NCI-H2227 treated with DMSO at 0.1 percent for 48 hours (cell line): ENCODE measurements at regions not wholly inside any gene's neighbourhood (a gene's known extent, or its start where the extent isn't known, plus 50 kb on each side); places are given as distances from the start of the nearest gene placed in this dataset.

Experiments used
- DNase-seq: peaks from one replicate; lab custom pipeline; 2025; lab: John Stamatoyannopoulos, UW

DNA sequence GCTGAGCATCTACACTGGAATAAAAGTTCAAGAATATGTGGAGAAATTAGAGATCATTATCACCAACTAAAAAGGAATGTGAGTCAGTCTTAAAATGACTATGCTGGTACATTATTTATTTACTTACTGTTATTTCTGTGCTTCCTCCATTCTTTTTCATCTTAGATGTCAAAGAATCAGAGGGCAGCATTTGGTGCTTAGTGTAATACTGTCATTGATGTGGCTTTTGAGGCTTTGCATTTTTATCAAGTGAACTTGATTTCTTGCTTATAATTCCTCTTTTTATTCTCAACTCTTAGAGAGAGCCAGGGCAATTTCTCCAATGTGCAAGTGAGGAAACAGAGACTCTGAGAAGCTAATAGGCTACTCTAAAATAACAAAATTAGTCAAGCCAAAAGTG, 163.7 kb upstream of the TRPC7 start:
- no peak for DNase-seq

DNA sequence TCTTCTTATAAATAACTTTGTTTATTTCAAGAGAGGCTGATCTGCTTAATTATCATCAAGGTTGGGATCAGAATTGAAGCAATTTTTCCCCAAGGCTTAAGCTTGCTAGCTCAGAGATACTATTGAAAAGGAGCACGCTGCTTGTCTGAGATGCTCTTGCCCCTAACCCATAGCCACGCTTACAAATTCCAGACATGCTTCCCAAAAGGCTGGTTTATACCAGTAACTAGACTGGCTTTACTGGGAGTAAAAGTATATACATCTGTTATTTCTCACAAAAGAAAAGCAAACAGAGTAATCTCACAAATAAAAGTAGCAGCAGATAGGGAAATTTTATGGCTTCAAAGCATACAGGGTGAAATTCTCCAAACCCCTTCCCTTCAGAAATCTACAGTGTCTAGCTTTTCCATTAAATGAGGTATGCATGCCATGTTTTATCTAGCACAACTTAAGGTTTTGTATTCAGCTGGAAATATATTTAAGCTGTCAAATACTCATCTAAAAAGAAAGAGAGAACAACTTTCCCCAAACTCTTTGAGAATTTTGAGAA, 163.2 kb upstream of the TRPC7 start:
- DNase-seq = no peak

DNA sequence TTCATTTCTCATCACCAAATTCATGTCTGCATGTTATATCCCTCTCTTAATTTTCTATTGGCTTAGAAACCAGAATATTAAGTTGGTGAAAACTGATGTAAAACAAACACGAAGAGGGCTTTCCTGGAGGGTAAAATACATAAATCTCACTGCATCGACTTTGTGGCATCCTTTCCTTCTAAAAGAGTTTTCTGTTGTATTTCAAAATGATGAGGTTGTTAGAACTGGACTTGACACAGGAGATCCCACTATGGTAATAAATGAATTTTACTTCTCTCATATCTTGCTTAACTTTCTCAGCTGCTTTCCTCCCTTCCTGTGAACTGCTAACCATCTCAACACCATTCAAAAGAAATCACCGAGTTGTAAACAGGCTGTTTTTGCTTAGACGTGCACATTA, 162.0 kb upstream of the TRPC7 start:
- no peak for DNase-seq

DNA sequence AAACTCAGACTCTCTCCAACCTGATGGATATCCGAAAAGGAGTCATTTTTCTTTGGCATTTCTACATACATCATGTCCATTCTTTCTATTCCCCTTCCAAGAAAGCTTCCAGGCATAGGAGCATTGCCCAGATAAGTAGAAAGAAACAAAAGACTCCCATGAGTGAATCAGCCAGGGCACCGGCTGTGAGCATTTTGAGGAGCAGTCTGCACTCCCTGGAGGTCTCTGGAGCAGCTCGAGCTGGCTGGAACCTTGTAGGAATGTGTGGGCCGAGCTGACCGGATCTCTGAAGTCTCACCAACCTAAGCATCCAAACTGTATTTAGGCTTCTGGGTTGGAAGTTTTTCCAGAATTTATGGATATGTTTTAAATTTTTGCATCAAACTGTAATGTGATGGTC, 161.4 kb upstream of the TRPC7 start:
- no peak for DNase-seq

DNA sequence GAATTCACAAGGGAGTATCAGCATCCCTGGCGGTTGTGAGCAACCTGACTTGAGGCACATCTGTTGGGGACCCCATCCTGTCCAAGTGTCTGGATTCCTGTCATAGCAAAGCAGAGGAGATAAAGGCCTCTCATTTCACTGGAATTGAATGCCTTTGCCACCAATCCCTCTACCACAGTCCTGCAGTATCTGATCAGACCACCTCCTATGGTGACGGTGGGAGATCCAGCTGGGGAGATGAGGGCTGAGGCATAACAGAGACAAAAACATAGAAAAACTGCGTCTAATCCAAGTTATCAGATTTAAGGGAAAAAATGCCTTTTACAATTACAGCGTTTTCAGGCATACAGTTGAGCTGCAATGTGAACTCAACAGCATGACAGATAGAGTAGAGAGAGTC, 160.7 kb upstream of the TRPC7 start:
- no peak for DNase-seq

DNA sequence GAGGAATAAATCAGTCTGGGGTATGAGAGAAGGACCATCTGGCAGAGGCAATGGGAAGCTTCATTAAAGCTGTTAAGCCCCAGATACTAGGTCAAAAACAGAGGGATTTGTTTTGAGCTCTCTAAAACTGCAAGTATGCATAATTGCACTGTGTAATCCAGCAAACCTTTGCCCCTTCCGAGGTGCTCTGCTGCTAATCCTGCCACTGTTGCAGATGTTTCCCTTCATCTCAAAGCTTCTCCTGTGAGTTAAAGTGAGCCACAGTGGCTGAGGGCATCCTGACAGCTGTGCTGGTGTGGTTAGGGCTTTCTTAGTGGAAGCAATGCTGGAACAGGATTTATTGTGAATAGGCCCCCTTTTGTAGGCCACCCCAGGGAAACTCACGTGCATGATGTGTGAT, 160.3 kb upstream of the TRPC7 start:
- DNase-seq = no peak

DNA sequence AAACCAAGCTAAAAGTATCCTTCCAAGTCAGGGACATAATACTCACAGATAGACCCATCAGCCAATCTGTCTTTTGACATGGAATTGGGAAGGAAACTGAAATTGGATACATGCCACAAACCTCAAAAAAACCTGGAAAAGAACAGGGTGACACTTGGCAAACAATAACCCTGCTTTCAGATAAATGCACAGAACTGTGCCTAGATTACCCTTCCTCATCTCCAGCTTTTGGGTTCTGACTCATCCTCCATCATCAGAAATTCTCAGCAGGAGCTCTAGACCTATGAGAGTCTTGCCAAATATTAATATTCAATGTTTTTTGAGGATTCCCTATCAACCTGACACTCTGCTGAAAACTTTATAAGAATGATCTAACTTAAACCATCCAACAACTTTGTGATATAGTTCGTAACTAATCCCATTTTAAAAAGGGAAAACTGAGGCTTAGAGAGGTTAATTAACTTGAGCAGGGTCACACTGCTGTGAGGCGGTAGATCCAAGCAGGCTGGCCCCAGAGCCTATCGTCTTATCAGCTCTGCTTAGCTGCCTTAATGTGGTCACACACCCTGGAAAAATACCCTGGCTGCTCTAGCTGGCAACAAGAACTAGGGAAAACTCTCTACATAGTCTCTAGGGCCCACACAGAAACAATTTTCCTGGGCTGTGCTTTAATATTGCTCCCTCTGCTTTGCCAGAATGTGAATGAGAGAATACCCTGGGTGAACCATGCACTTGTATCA, 157.0 kb upstream of the TRPC7 start:
- DNase-seq = no peak

DNA sequence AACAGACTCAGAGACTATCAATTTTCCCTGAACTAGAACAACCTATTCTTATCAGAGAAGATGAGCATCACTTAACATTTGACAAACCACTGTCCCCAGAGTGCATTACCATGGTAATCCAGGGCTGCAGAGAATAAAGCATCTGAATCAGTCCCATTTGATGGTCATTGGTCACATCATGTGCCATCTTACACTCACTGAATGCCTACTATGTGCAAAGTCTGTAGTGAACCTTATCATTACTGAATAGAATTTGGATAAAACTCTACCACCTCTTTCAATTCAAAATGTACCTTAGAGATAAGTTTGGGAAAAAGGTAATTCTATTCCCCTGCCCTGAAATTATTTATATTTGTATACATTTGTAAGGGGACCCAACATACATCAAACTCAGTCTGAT, 156.4 kb upstream of the TRPC7 start:
- DNase-seq = no peak

DNA sequence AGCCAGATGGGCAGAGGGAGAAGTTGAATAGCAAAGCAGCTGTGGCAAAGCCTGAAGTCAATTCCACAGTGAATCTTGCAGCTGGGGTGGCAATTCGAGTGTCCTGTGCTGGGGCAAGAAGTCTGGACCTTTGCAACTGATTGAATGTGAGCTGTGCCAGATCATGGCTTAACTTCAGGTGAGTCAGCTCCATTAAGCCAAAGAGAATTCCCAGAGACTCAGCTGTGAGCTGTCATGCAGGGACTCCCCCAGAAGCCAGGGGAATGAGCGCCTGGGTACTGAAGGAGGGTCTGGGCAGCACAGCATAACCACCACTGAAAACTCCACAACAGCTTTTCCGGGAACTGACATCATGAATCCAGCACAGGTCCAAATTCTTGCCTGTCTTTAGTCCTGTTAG, 153.5 kb upstream of the TRPC7 start:
- DNase-seq = no peak

DNA sequence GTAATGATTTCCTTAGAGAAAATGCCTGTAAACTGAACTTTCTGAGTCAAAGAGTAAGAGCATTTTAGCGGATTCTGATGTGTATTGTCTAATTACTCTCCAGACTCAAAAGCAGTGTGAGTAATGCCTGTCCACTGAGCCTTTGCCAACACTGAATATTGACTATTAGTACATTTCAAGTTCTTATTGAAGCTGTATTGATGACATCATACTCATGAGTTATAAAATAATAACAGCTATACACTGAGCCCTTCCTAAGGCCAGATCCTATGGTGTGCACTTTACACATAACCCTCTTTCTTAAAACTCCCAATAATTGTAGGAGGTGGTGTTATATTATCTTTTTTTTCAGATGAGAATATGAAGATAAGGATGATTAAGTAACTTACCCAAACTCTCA, 152.8 kb upstream of the TRPC7 start:
- DNase-seq = no peak

DNA sequence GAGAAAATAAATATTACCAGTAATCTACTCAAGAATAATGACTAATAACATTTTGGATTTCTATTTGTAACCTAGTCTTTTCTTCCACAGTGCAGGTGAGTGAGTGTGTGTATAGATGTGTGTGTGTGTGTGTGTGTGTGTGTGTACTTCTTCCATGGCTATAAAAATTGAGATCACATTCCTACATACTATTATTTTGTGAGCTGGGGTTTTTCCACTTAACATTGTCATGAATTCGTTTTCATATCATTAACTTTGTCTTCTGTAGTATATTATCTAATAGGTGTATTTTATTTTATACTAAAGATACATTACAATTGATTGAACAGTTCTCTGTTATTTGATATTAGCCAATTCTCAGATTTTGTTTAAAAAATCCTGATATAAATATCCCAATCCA, 152.4 kb upstream of the TRPC7 start:
- no peak for DNase-seq

DNA sequence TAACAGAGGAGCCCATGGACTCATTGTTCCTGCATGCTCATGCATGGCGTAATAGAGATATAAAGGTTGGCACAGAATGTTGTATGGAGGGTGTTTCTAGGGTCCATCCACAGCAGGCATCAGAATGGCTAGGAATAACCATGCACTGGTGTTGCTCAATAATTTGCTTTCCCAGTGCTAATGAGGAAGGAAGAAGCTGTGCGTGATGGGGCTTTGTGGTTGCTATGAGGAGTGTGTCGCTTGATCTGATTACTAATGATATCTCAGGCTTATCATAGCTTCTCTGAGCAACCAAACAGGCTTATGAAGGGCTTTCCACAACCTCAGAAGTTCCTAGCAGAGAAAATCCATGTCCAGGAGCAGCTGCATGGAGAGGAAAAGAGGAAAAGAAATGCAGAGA, 151.3 kb upstream of the TRPC7 start:
- DNase-seq = no peak

DNA sequence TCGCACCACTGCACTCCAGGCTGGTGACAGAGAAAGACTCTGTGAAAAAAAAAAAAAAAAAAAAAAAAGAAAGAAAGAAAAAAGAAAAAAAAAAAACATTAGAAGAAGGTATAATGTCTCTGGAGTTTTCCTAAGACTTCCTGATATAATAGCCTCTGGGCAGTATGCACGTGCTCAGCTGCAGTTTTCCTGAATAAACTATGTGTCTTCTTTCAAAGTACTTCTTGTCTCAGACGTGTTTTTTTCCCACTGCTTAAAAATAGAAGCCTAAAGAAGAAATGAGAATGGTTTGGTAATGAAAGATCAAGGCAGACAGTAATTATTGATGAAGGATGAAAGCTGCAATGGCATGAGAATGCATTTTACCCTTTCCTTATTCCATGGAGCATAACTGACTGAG, 148.1 kb upstream of the TRPC7 start:
- no peak for DNase-seq

DNA sequence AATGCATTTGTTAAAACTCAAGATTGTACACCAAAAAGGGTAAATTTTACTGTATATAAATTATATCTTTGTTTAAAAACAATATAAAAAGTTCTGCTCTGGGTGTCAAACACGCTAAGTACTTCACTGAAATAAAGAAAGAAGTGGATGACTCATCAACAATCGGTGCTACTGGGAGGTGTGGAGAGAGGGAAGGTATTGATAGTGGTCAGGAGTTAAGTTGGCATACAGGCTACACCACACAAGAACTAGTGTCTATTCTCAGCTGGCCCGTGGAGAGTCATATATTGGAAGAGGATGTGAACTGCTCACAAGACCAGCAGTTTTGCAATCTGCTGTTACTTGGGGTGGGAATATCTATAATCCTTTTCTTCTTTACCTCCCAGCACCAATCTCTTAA, 145.7 kb upstream of the TRPC7 start:
- no peak for DNase-seq

DNA sequence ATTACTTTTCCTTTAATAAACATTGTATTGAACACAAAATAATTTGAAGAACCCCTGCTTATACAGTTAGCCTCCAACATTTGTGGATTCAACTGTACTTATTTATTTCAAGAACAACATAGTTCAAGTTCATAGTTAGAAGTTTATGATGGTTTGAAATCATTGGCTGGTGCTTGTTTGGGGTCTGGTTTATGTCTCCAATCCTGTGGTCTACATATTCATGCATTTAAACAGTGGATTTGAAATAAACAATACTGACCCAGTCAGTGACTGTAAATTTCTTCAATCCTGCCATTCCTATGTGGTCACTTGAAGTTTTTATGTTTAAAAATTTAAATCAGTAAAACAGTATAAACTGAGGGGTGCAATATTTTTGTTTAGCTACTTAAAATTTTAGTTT, 145.1 kb upstream of the TRPC7 start:
- no peak for DNase-seq

DNA sequence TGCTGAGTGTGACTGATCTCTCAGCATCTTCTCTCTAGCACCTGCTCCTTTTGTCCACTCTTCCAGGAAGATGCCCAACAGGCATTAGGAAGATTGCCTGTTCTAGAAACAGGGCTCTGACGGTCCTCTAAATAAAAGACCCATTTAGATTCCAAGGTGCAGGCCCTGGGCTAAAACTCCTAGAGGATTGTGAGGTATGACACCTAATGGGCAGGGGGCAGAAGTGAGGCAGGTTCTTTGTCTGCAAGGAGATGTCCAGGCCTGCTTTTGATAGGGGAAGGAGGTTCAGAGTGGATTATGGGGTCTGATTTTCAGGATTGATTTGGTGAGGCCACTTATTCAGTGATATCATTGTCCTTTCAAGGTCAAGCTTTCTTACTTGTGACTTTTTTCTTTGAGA, 140.8 kb upstream of the TRPC7 start:
- no peak for DNase-seq

DNA sequence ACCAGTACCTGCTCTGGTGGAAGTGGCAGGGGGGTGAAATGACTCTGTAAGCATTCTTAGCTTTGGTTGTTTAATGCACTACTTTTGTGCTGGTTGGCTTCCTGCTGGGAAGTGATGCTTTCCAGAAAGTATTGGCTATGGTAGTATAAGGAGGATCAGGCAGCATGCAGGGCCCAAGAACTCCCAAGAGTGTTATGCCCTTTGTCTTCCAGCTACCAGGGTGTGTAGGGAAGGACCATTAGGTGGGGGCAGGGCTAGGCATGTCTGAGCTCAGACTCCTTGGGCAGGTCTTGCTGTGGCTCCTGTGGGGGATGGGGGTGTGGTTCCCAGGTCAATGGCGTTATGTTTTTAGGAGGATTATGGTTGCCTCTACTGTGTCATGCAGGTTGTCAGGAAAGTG, 135.8 kb upstream of the TRPC7 start:
- DNase-seq = no peak

DNA sequence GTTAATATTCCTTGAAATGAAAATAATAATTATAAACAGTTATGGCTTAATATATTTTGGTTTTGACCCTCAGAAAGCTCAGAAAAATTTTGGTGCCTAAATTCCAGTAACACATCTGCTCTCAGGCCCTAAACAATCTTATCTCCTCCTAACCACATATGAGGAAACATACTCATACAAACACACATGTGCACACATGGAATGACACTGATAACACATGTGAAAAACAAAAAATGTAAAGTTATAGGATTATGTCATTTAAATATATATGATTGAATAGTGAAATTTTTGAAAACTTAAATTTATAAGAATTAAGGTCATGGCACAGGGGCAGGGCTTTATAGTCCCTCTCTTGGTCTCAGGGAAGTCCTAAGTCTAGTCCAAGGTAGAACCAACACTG, 127.2 kb upstream of the TRPC7 start:
- no peak for DNase-seq

DNA sequence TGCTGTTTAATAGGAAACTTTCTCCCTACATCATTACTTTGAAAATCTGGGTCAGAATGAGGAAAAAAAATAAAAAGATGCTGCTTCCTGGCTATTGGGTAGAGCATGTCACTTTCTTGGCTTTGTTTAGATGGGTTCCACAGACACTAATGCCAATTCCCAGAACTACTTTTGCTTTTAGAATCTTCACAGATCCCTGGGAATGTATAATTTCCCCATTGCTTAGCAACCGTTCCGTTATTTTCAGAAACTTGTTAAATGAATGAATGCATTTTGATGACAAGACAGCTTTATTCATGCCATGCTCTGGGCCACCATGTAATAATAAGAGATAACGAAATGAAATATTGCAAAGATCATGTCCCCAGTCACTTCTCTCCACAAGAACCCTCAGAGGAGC, 126.5 kb upstream of the TRPC7 start:
- DNase-seq = no peak

DNA sequence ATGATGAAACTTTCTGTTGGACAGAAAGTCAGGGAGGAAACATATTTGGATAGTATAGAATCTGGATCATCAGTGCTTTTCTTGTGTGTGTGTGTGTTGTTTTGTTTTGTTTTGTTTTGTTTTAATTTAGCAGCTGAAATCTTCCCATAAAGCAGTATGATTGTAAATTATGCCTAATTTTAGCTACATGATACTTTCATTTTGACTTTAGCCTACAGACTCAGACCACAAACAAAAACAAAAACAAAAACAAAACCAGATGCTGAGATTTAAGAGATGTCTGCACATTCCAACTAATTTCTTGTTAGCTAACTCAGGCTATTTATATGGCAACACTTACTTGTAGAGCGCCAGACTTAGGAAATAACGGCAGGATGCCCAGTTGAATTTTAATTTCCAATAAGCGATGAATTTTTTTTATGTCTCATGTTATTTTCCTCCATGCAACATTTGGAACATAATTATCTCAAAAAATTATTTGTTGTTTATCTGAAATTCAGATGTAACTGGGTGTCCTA, 119.5 kb upstream of the TRPC7 start:
- DNase-seq = no peak

DNA sequence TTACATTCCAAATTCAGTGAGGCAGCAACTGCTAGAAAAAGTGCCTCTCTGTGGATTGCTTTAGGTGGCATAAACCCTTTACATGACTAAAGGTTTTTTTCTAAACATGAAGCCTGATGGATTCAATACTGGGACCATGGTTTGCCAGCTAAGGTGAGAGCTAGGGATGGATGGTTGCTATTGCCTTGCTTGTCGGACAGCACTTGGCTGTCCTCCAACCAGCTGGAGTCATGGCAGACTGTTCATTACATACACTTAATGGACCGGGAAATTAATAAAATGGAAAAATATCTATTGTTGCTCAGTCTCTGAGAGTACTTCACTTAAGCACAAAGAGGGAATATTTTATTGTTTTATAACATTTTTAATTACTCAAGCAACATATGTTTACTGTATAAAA, 116.9 kb upstream of the TRPC7 start:
- DNase-seq = no peak

DNA sequence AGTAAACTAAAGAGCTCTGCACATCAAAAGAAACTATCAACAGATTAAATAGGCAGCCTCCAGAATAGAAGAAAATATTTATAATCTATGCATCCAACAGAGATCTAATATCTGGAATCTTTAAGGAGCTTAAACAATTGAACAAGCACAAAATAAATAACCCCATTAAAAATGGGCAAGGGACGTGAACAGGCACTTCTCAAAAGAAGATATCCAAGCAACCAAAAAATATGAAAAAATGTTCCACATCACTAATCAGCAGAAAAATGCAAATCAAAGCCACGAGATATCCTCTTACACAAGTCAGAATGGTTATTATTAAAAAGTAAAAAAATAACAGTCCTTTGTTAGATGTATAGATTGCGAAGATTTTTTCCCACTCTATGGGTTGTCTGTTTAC, 109.1 kb upstream of the TRPC7 start:
- DNase-seq = no peak

DNA sequence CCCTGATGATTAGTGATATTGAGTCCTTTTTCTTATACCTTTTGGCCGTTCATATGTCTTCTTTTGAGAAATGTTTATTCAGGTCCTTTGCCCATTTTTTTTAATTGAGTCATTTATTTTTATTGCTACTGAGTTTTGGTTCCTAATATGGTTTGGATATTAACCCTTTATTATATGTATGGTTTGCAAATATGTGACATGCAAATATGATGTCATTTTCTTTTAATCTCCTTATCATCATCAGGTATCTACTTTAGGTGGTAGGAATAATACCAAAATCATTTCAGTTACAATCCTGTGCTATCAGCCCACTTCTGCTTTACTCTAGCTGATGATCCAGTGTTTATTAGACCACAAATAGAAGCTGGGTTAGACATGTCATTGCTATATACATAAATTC, 102.3 kb upstream of the TRPC7 start:
- DNase-seq = no peak

DNA sequence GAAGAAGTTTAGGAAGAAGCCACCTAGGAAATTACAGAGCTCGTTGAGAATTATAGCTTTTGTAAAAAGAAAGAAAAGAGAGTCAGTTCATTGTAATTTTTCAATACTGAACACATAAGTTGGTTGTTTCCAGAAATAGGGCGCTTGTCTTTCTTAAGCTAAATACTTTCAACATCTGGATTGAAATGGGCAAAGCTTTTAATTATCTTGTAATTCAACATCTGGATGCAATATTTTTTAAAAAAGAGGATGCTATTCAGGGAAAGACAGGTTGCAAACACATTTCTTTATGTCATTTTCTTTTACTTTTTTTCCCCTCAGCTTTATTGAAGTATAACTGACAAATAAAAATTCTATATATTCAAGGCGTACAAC, 100.7 kb upstream of the TRPC7 start:
- no peak for DNase-seq
